Activated CD4-positive, alpha-beta T cell treated with anti-CD3 and anti-CD28 coated beads for 24 hours (primary cell): ENCODE measurements at regions not wholly inside any gene's neighbourhood (a gene's known extent, or its start where the extent isn't known, plus 50 kb on each side); places are given as distances from the start of the nearest gene placed in this dataset.

ENCODE experiments used
- DNase-seq, 2 donors: peaks; one replicate each; pipeline ENCODE4 v3.0.0-alpha.2; 2020; ENCODE audit warnings: low read depth in 2 of 2

GRCh38 chr10:124287791-124288190 is 130.9 kb downstream of the OAT start:
- DNase-seq, result no peak

- no peak for DNase-seq
These were observed 131.5 kb downstream of the OAT start for GRCh38 chr10:124287071-124287685.

- DNase-seq, result no peak
These were observed 132.1 kb downstream of the OAT start for GRCh38 chr10:124286621-124287020.

- DNase-seq, result no peak
These were observed 132.9 kb downstream of the OAT start for GRCh38 chr10:124285587-124286527.

GRCh38 chr10:124283949-124284250 is 134.8 kb downstream of the OAT start:
- no peak for DNase-seq

GRCh38 chr10:124283215-124283948 is 135.3 kb downstream of the OAT start:
- DNase-seq, result no peak

- no peak for DNase-seq
These were observed 136.4 kb downstream of the OAT start for GRCh38 chr10:124282326-124282725.

GRCh38 chr10:124281666-124282065 is 137.1 kb downstream of the OAT start:
- no peak for DNase-seq

GRCh38 chr10:124280916-124281315 is 137.8 kb downstream of the OAT start:
- no peak for DNase-seq

GRCh38 chr10:124279882-124280281 is 138.8 kb downstream of the OAT start:
- no peak for DNase-seq

GRCh38 chr10:124279298-124279697 is 139.4 kb downstream of the OAT start:
- no peak for DNase-seq

GRCh38 chr10:124278356-124278755 is 140.4 kb downstream of the OAT start:
- DNase-seq, result no peak

- DNase-seq, result no peak
These were observed 145.6 kb downstream of the OAT start for GRCh38 chr10:124273141-124273540.

- no peak for DNase-seq
These were observed 147.0 kb downstream of the OAT start for GRCh38 chr10:124271676-124272075.

GRCh38 chr10:124270530-124271327 is 148.0 kb downstream of the OAT start:
- DNase-seq, result no peak

GRCh38 chr10:124268976-124269375 is 149.7 kb downstream of the OAT start:
- no peak for DNase-seq

GRCh38 chr10:124267911-124268549 is 150.7 kb downstream of the OAT start:
- no peak for DNase-seq

- DNase-seq, result no peak
These were observed 151.4 kb downstream of the OAT start for GRCh38 chr10:124267231-124267885.

GRCh38 chr10:124266468-124267230 is 152.1 kb downstream of the OAT start:
- DNase-seq, result no peak
